Osteocyte (in vitro differentiated cells): ENCODE measurements at regions not wholly inside any gene's neighbourhood (a gene's known extent, or its start where the extent isn't known, plus 50 kb on each side); places are given as distances from the start of the nearest gene placed in this dataset.

ENCODE experiments used
- DNase-seq: peaks from one replicate; pipeline ENCODE4 v3.0.0; 2021; ENCODE audit warnings: mixed read lengths; ENCODE audit not compliant: unreplicated experiment; ENCODE audit errors: extremely low spot score
- H3K27ac Mint-ChIP-seq: one replicate; pipeline ENCODE4 v1.8.0; 2021; ENCODE audit warnings: mild to moderate bottlenecking, mixed read lengths; ENCODE audit not compliant: unreplicated experiment
- H3K27me3 Mint-ChIP-seq: one replicate; pipeline ENCODE4 v1.8.0; 2021; ENCODE audit warnings: mixed read lengths; ENCODE audit not compliant: unreplicated experiment
- H3K36me3 Mint-ChIP-seq: one replicate; pipeline ENCODE4 v1.8.0; 2021; ENCODE audit warnings: mixed read lengths; ENCODE audit not compliant: unreplicated experiment
- H3K4me1 Mint-ChIP-seq: one replicate; pipeline ENCODE4 v1.8.0; 2021; ENCODE audit warnings: mixed read lengths; ENCODE audit not compliant: unreplicated experiment
- H3K4me3 Mint-ChIP-seq: one replicate; pipeline ENCODE4 v1.8.0; 2021; ENCODE audit warnings: mild to moderate bottlenecking, moderate library complexity, mixed read lengths; ENCODE audit not compliant: unreplicated experiment
- H3K9me3 Mint-ChIP-seq: one replicate; pipeline ENCODE4 v1.8.0; 2021; ENCODE audit warnings: mixed read lengths; ENCODE audit not compliant: unreplicated experiment
- CTCF ChIP-seq: fragments of 200-600 bp; sonication (generic); IDR thresholded peaks from 2 replicates; pipeline ENCODE4 v1.5.0; 2021; ENCODE audit warnings: antibody characterized with exemption, mild to moderate bottlenecking, moderate library complexity

- Mint-ChIP-seq H3K4me1 (no peaks in the 10 kb centered on the region), H3K27me3 (peaks cover 5% of the 10 kb centered on the region), H3K9me3 (no peaks in the 10 kb centered on the region), H3K27ac (no peak overlapping the region), H3K36me3 (no peaks in the 10 kb centered on the region), H3K4me3 (no peak overlapping the region)
- no peak for TF ChIP-seq CTCF
- no peak for DNase-seq
Observed at GRCh38 chr14:54048311-54048710, 91.7 kb upstream of the BMP4 start.

GRCh38 chr14:54048736-54049135 is 92.1 kb upstream of the BMP4 start:
- Mint-ChIP-seq H3K4me3 (no peak overlapping the region), H3K9me3 (no peaks in the 10 kb centered on the region), H3K27ac (no peak overlapping the region), H3K36me3 (no peaks in the 10 kb centered on the region), H3K27me3 (peaks cover 5% of the 10 kb centered on the region), H3K4me1 (no peaks in the 10 kb centered on the region)
- no peak for TF ChIP-seq CTCF
- DNase-seq = no peak

GRCh38 chr14:54050759-54051158 is 94.1 kb upstream of the BMP4 start:
- Mint-ChIP-seq H3K9me3 (no peaks in the 10 kb centered on the region), H3K4me1 (no peaks in the 10 kb centered on the region), H3K36me3 (no peaks in the 10 kb centered on the region), H3K27me3 (peaks cover 5% of the 10 kb centered on the region), H3K27ac (no peak overlapping the region), H3K4me3 (no peak overlapping the region)
- DNase-seq = no peak
- TF ChIP-seq CTCF = no peak

- H3K4me1 Mint-ChIP-seq = no peaks in the 10 kb centered on the region
- no peaks in the 10 kb centered on the region for H3K9me3 Mint-ChIP-seq
- H3K27ac Mint-ChIP-seq = no peak overlapping the region
- TF ChIP-seq CTCF = no peak
- no peak for DNase-seq
- H3K36me3 Mint-ChIP-seq = no peaks in the 10 kb centered on the region
- peaks cover 3% of the 10 kb centered on the region for H3K27me3 Mint-ChIP-seq
- no peak overlapping the region for H3K4me3 Mint-ChIP-seq
Observed at GRCh38 chr14:54052696-54053385, 96.2 kb upstream of the BMP4 start.

- Mint-ChIP-seq H3K36me3 (no peaks in the 10 kb centered on the region), H3K27ac (no peak overlapping the region), H3K4me1 (no peaks in the 10 kb centered on the region), H3K9me3 (no peaks in the 10 kb centered on the region), H3K4me3 (no peak overlapping the region), H3K27me3 (peaks cover 3% of the 10 kb centered on the region)
- DNase-seq = no peak
- TF ChIP-seq CTCF = no peak
Observed at GRCh38 chr14:54053386-54053745, 96.7 kb upstream of the BMP4 start.
